ENCODE measurements at regions not wholly inside any gene's neighbourhood (a gene's known extent, or its start where the extent isn't known, plus 50 kb on each side); places are given as distances from the start of the nearest gene placed in this dataset.
A peak's percentile ranks its signal among the peaks of the same experiment; 100 is the strongest.

DNA sequence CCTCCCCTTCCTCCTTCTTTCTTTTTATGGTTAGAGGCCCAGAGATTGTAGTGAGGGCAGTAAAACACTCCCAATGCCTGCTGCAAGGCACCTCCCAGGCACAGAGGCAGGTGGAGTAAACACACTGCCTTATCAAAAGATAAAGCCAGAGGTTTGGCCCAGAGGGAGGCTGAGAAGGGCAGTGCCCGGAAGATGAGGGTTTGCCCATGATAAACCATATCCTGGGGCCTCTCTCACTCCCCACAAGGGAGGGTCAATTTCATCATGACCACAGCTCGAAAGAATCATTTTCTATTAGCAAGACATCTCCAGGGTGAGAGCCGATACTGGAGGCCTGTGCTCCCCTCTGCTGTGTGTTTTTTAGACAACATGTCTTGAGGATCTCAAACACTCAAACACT lies 98.5 kb upstream of the FAM9C start:
- DNase-seq = peak in 1 of 2 donors; percentile 6

DNA sequence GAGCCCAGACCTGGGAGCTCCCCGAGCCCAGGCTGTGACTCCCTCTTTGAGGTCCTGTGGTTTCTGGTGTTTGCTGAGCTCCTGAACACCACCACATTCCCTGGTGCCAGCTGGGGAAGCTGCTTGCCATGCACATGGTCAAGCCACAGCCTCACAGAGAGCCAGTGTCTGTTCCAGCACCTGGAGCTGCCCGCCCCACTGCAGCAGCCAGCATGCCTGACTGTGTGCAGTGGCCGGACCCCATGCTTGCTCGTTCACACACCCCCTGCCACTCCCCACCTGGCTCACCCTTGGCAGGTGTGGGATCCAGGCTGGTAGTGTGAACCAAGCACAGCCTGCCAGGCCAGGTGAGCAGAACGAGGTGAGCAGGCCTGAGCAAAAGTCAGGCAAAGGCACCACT lies 95.6 kb upstream of the FAM9C start:
- no peak for DNase-seq

DNA sequence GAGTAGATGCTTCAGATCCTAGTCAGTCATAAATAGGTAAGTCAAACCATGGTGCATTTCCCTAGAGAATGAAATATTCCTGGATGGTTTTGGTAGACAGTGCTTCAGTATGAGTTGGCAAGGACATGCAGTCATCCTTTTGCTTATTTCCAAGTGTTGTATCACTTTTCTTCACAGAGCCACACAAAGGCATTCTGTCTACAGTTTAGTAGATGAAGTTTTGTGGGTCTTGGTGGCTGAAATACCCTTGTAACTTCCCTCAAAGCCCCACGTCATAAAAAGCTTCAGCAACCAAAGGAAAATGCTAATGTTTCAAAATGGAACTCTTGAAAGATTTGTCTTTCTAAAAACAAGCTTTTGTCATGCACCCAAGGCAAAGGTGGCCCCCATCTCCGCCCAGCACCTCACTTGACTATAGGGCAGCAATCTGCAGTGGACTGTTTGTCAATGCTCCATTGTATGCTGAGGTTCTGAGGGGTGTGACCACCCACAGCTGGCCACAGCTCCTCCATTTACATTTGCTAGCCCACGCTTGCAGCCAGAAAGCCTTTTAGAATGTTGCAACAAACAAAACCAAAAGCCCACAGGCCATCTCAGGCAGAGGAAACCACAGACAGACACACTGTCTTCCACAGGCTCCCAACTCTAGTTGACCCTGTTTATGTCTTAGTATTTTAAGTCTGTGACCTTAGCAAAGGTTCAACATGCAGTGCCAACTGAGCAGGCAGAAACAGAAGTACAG lies 87.1 kb upstream of the FAM9C start:
- DNase-seq = peak; percentile 15 to 25

DNA sequence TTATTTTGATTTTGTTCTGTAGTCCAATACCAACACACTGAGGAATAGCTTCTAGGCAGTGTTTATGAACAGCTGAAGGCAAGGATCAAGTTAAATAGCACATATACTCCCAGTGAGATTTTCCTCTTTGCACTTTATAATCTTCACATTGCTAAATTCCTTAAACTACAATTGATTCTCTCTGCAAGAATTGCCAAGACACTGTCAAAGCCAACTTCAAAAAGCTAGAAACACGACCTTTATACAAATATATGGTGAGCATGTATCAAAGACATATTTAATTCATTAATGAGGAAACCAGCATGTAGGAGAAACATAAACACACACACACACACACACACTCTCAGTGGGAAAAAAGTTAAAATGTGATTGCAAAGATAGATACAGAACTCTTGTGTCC lies 86.4 kb upstream of the FAM9C start:
- no peak for DNase-seq

DNA sequence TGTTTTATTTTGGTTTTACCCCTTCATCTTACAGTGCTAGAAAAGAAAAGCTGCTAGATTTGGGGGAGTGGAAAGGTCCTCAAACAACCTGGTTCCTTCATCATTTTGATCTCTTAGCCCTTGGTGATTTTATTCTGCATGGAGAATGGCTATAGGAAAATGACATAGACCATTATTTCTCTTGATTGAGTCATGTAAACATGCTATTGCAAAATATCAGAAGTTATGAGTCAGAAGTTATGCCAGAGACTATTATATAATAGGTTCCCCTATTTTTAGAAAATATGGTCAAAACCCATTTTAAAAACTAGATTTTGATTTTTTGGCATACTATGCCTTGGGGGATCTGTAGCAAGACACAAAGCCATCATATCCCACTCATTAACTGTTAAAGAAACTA lies 83.7 kb upstream of the FAM9C start:
- no peak for DNase-seq

DNA sequence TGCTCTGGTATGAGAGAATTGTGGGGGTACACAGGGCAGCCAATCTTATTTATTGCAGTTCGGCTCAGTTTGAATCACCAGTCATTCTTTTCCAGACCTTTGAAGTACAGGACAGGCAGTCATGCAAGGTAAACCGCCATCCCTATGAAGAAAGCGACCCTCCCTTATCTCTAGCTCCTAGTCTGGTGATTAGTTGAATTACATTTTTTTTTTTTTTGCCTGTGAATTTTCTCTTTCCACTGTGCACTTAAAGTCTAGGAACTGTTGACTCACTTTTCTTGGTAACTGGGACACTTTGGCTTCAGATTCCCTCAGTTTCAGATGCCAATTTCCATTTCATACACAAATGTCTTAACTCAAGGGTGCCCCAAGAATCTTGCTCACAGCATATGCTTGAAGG lies 82.4 kb upstream of the FAM9C start:
- no peak for DNase-seq

DNA sequence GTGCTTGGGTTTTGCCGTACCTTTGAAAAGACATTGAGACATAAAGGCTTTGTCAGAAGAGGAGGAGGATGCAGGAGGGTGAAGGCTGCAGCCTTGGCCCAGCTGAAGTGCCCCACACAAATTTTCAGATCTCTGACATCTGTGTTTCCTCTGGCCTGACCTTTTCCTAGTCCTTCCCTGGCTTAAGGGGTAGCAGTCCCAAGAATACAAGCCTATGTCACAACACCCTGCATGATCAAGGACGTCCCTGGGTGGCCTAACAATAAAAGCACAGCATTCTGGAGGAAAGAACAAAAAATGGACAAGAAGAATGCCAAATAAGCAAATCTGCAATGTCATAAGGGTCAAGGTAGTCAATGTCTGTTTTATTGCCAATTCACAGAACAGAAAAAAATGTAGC lies 80.8 kb upstream of the FAM9C start:
- no peak for DNase-seq

DNA sequence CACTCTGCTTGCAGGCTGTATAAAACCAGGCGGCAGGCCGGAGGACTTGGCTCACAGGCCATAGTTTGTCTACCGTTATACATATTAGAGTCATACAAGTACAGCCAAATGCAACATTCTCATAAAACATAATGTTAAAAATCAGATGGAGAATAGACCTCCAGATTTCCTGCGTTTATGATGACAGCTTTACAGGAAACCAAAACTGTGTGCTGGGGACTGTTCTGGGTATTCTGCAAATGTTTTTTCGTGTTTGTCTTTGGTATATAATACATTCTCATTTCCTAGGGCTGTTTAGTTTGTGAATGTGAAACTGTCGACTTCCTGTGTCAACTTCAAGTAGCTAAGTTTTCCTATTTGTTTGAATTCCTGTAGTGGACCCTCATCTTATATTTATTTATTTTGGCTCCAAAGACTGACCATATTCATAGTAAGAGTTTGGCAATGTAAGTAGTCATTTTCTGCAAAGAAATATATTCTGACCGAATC lies 79.5 kb upstream of the FAM9C start:
- DNase-seq = peak; percentile 14 to 60

DNA sequence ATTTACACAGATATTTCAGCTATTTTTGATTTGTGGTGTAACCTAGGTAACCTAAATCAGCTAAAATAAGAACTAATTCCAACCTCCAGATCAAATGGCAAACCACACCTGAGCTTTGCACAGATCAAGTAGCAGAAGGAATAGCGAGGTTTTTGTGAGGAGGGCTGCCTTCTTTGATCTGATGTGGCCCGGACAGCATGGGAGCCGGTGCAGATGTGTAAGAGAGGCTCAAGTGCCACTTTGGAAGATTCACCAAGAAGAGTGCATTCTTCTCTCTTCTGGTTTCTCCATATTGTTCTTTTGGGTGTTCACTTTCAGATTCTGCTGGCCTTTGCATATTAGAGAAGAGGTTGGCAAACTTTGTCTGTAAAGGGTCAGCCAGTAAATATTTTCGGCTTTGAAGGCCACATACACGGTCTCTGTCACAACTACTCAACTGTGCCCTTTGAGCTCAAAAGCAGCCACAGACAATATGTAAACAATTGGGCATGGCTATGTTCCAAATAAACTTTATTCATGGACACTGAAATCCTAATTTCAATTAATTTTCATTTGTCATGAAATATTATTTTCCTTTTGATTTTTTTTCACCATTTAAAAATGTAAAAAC lies 78.9 kb upstream of the FAM9C start:
- peak in 1 of 2 donors; percentile 21 for DNase-seq

DNA sequence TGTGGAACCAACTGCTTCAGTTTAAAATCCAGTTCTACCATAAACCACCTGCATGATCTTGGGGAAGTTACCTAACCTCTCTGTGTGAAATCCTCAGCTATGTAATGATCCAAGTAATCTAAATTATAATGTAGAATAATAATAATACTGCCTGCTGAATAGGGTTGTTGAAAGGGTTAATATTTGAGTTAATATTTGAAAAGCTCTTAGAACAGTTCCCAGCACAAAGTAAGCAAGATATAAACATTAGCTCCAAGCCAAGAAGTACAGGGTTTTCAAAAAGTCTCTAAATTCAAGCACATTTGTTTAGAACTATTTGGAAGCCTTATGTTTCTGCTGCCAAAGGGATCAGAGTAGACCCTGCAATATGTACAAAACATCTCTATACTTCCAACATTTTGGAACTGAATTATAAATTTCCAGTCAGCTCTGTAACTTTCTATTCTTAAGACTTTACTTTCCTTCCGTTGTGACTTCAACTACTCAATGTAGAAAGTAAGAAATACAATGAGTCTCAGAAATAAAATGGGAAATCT lies 76.7 kb upstream of the FAM9C start:
- no peak for DNase-seq

DNA sequence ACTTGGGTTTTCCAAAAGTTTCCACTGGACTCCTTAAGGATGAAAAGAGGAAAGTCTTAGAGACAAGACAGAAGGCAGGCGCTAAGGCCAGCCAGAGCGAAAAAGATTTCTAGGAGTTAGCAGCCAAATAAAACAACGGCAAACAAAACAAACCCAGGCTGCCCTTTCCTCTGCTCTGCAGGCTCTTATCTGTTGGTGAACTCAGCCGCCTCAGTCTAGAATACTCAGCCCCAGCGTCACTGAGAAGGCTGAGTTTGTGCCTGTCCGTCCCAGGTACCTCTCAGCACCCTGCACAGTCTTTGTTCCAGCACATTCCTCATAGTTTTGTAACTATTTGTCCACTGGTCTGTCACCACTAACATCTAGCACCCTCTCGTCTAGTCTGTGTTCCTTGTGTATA lies 75.6 kb upstream of the FAM9C start:
- DNase-seq = no peak

DNA sequence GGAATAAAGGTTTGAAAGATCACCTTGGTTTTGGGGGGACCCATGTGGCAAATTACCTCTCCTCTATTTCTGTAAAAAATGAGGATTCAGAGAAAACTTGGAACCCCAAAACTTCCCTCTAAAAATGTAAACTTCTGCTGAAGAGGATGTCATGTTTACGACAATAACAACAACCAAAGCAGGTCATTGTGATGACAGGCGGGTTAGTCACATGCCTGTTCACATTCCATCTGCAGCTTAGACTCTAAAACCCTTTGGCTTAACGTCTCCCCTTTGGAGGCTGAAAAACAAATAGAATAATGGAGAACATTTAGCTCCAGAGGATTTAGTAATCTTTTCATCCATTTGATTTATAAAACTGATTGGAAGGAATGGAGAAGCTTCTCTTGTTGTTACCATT lies 75.0 kb upstream of the FAM9C start:
- DNase-seq = no peak

DNA sequence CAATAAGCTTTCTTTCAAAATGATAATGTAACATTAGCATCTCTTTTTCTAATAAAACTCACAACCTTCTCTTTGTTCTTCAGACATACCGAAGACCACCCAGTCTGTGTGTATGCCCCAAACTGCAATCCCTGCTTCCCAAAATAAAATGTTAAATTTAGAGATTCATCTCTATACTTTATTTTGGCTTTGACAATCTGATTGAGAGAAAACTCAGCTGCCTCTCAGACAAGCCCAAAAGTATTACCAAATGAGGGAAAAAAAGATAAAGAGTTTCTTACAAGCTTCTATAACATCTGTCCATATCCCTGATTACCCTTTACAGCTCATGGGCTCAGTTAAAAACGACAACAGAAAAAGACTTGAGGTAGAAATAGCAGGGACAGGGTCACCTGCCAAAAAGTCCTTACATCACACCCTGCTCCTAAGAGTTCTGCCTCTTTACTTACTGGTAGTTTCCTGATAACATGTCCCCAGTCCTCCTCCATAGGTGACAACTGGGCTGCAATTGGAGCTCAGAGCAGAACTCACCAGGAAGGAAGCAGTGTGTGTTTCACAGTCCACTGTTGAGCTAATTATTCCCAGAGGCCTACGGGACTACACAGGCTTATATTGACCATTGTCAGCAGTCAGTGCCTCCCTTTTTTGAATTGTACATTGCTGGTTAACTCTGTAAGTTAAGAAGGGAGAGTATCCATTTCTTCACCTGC lies 70.9 kb upstream of the FAM9C start:
- no peak for DNase-seq

DNA sequence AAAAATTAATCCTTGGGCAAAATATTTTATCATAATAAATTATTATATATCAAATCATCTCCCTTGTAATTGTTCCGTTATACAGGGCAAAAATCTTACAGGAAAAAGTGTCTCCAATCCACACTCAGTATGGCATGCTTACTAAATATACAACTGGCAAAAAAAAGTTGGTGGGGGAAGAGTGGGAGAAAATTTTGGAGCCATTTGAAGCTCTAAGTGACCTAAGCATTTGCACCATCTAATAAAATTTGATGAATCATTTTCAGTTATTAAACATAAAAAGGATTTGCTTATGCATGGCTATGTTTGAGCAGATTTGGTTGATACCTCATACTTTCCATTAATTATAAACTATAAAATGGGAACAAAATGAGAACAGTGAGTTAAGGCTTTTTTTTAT lies 68.1 kb upstream of the FAM9C start:
- no peak for DNase-seq

DNA sequence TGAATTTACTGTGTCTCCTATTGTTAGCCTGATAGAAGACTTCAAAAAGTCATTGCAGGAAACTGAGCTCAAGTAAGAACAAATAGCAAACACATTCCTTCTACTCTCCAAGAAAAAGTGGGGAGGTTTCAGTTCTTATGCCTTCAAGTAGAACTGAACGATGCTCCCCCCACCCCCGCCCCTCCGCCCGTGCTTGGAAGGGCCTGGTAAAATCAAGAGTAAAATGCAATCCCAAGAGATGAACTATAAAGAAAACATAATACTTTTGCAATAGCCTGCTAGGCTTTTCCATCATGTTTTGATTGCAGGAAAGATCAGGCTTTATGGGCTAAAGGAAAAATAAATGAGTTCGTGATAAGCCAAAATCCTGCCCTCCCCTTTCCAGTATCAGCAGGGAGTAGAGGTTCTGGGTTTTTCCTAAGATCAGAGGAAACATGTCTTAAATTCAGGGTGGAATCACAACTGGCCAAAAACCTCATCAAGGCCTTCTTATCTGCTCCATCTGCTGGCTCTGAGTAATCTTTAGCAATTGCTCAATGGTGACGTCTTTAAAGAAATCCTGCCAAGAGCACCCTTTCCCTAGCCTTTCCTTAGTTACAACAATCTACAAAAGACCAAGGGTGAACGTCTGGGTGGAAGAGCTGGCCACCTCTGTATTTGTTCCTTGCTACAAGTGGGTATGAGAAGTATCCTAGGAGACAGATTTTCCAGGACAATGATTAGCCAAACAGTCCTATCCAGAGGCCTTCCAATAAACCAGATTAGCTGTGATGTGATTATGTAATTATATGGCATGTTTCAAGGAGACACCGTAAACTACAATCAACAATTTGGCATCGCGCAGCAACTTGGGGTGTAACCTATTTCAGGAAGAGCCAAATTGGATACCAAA lies 66.3 kb upstream of the FAM9C start:
- DNase-seq = no peak

DNA sequence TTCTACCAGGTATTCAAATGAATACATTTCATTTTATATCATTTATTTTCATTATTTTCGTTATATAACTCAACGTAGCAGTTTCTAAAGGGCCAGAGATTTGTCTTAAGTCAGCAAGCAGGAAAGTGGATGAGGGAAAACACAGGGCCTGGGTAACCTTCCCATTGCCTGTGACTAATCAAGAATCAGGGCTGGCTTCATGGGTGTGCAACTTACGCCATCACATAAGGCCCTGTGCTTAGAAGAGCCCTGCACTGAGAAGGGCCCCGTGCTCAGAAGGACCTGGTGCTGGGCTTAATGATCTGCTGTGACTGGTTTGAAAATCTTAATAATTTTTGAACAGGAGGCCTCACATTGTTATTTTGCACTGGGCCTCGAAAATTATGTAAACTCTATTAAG lies 65.4 kb upstream of the FAM9C start:
- DNase-seq = no peak

DNA sequence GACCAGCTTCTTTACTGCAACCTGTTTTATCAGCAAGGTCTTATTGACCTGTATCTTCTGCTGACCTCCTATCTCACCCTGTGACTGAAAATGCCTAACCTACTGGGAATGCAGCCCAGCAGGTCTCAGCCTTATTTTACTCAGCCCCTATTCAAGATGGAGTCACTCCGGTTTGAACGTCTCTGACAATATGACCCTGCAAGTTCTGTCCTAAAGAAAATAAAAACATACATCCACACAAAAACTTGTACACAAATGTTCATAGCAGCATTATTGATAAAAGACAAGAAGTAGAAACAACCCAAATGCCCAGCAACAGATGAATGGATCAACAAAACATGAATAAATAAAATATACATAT lies 59.5 kb upstream of the FAM9C start:
- DNase-seq = no peak

DNA sequence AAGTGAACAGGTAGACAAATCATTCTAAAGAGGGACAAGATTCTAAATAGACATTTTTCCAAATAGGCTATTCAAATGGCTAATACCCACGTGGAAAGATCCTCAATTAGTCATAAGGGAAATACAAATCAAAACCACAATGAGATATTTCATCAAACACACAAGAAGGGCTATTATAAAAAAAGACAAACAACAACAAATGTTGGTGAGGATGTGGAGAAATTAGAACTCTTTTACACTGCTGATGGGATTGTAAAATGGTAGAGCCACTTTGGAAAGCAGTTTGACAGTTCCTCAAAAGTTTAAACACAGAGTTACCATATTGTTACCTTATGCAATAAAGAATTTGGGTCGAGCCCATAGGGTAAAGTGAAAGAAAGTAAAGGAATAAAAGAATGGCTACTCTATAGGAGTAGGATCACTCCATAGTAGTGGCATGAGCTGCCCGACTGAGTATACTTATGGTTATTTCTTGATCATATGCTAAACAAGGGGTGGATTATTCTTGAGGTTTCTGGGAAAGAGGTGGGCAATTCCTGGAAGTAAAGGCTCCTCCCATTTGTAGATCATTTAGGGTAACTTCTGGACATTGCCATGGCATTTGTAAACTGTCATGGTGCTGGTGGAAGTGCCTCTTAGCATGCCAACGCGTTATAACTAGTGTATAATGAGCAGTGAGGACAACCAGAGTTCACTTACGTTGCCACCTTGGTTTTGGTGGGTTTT lies 58.9 kb upstream of the FAM9C start:
- DNase-seq = no peak

DNA sequence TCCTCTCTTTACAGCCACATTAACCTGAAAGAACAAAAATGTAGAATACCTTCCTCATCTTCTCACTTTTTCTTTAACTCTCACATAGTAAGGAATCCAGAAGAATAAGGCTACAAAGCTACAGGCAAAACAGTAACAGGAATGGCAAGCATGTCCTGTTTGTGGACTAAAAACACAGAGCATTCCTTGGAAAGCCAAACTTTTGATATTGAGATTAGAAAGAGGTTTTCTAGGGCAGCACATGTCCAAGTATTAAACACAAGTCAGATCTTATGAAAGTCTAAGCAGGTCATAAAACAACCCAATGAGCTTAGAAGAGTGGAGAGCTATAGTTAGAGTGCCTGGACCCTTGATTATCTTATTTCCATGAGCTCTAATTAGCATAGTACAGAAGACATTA lies 58.2 kb upstream of the FAM9C start:
- DNase-seq = no peak

DNA sequence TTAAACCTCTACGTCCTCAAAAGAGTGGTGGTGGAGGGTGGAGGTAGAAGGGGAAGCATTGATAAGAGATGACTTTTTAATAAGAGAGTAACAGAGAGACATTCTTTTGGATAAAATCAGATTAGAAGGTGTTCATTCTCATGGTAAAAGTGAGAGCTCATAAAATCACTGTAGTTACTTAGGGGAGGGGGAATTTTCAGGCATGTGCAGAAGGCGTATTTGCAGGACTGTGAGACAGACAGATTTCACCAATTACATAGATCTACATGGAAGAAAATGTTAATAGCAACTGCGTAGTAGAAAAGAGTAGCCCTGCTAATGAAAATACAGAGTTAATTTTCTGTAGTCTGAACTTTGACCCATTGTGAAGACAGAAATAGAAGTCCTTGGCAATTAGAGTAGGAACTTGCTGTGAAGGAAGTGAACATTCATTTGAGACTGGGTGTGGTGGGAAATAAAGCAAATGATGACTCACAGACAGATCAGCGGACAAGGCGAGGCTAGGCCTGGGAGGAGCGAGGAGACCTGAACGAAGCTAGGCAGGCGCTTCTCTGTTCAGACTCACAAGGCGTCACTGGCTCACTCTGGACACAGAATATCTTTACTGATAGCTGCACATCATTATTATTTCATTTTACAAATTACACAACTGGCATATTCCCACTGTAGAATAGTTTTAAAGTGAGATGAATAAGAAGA lies 57.2 kb upstream of the FAM9C start:
- DNase-seq = peak; percentile 49 to 57

DNA sequence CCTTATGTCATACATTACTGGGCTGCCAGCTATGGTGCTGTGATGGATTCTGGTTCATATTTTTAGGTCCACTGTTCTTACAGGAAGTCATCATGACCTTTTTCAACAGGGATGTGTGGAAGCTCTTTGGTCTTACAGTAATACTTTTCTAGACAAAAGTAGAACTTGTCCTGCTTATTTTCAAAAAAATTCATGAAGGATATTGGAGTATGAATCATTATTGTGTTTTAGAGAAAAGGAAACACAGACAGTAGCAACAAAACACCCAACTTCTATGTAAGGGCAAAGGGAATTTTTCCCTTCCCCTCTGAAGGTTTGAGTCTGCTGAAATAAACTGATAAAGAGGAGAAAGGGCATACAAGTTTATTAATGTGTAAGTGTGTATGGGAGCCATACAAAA lies 54.7 kb upstream of the FAM9C start:
- no peak for DNase-seq

DNA sequence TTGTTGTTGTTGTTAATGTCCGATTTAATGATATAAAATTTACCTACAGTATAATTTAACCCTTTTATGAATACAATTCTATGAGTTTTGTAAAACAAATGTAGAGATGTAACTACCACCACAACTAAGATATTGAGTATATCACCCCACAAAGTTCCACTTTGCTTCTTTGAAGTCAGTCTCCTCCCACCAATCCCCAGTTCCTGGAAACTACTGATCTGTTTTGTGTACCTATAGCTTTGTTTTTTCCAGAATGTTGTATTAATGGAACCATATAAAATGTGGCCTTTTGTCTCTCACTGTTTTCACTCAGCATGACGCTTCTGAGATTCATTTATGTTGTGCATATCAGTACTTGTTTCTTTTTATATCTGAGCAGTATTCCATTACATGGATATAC lies 52.3 kb upstream of the FAM9C start:
- no peak for DNase-seq

All from CD4-positive, alpha-beta T cell treated with Interferon alpha-2 for 1 hour (primary cell).